Panc1 (cell line): ENCODE measurements at regions not wholly inside any gene's neighbourhood (a gene's known extent, or its start where the extent isn't known, plus 50 kb on each side); places are given as distances from the start of the nearest gene placed in this dataset.

Source experiments
- ATAC-seq: fragments of 200-7000 bp; cut with Tn5 transposase; 2 replicates; pipeline ENCODE4 v1.9.1; 2020; ENCODE audit warnings: mild to moderate bottlenecking, moderate library complexity
- BruUV-seq: library from RNA; stranded (reverse); fragments of 400-500 nt; replicated peaks from 2 replicates; lab custom pipeline; 2021; lab: Mats Ljungman, UMichigan
- CTCF ChIA-PET: fragments of 300-600 bp; sonication (Branson Sonifier 250); formaldehyde crosslinking; loops from one replicate; lab custom pipeline; 2022; ENCODE audit warnings: antibody characterized with exemption; lab: Charles Lee
- POLR2A ChIA-PET: fragments of 300-600 bp; sonication (Branson Sonifier 250); formaldehyde crosslinking; loops from one replicate; lab custom pipeline; 2022; ENCODE audit warnings: antibody characterized with exemption; lab: Charles Lee
- DNase-seq: peaks from one replicate; pipeline ENCODE4 v3.0.0-alpha.2; 2010; ENCODE audit warnings: low read depth, low spot score
- H3K27ac ChIP-seq: 2 replicates; pipeline ENCODE4 v1.5.1; 2011; ENCODE audit warnings: mild to moderate bottlenecking, low read length, inconsistent platforms
- H3K27me3 ChIP-seq: fragments of 200-500 bp; sonication (Bioruptor generic); 2 replicates; pipeline ENCODE4 v1.6.0; 2014; ENCODE audit warnings: low read length, inconsistent platforms; ENCODE audit not compliant: control insufficient read depth, insufficient read depth
- H3K36me3 ChIP-seq: fragments of 200-500 bp; sonication (Bioruptor generic); 2 replicates; pipeline ENCODE4 v1.5.1; 2014; ENCODE audit warnings: inconsistent platforms, mild to moderate bottlenecking, low read length, moderate library complexity; ENCODE audit not compliant: control insufficient read depth, insufficient read depth
- H3K4me1 ChIP-seq: 2 replicates; pipeline ENCODE4 v1.5.1; 2011; ENCODE audit warnings: inconsistent platforms, mild to moderate bottlenecking, low read length, moderate library complexity; ENCODE audit not compliant: control insufficient read depth, insufficient read depth
- H3K4me3 ChIP-seq, 2 experiments: 2 replicates each; pipeline ENCODE4 v1.5.1; 2011 to 2012; ENCODE audit warnings: low read depth in 2 of 2, low read length in 2 of 2, mild to moderate bottlenecking in 2 of 2, inconsistent platforms in 1 of 2, moderate library complexity in 1 of 2
- H3K9me3 ChIP-seq: fragments of 200-500 bp; sonication (Bioruptor generic); 2 replicates; pipeline ENCODE4 v1.5.1; 2014; ENCODE audit warnings: low read depth, mild to moderate bottlenecking, inconsistent platforms, low read length, moderate library complexity; ENCODE audit not compliant: control insufficient read depth, insufficient read depth
- POLR2AphosphoS5 ChIP-seq: IDR thresholded peaks from 2 replicates; pipeline ENCODE4 v1.6.1; 2012; ENCODE audit warnings: mild to moderate bottlenecking, low read depth, low read length, moderate library complexity
- SIN3A ChIP-seq: IDR thresholded peaks from 2 replicates; pipeline ENCODE4 v1.6.1; 2012; ENCODE audit warnings: low read depth, mild to moderate bottlenecking, low read length, moderate library complexity, borderline replicate concordance; ENCODE audit not compliant: insufficient read depth
- TCF7L2 ChIP-seq: IDR thresholded peaks from 2 replicates; pipeline ENCODE4 v1.6.1; 2011; ENCODE audit warnings: mild to moderate bottlenecking, low read depth, low read length, inconsistent platforms
- in situ Hi-C: cut with HindIII; loops from 2 replicates; pipeline ENCODE4 v1.10.0; 2016; ENCODE audit warnings: low sequenced_read_pairs, low pct_unique_long_range_greater_than_20kb
- intact Hi-C: fragments of 100-400 bp; cut with micrococcal nuclease; formaldehyde crosslinking; loops from one replicate; pipeline ENCODE4 v1.10.0; 2022; ENCODE audit not compliant: unreplicated experiment
- TF ChIP-seq, protein P1 (sequence below): fragments of 450-650 bp; IDR thresholded peaks from 2 replicates; pipeline ENCODE4 v1.5.1; 2017; ENCODE audit warnings: mild to moderate bottlenecking
- TF ChIP-seq, protein P2 (sequence below), 2 experiments: IDR thresholded peaks; 2 replicates each; pipeline ENCODE4 v1.6.1; 2011 to 2012; ENCODE audit warnings: low read depth in 2 of 2, control low read depth in 1 of 2, low read length in 1 of 2, mild to moderate bottlenecking in 1 of 2, moderate library complexity in 1 of 2; ENCODE audit not compliant: insufficient read depth in 1 of 2

DNA sequence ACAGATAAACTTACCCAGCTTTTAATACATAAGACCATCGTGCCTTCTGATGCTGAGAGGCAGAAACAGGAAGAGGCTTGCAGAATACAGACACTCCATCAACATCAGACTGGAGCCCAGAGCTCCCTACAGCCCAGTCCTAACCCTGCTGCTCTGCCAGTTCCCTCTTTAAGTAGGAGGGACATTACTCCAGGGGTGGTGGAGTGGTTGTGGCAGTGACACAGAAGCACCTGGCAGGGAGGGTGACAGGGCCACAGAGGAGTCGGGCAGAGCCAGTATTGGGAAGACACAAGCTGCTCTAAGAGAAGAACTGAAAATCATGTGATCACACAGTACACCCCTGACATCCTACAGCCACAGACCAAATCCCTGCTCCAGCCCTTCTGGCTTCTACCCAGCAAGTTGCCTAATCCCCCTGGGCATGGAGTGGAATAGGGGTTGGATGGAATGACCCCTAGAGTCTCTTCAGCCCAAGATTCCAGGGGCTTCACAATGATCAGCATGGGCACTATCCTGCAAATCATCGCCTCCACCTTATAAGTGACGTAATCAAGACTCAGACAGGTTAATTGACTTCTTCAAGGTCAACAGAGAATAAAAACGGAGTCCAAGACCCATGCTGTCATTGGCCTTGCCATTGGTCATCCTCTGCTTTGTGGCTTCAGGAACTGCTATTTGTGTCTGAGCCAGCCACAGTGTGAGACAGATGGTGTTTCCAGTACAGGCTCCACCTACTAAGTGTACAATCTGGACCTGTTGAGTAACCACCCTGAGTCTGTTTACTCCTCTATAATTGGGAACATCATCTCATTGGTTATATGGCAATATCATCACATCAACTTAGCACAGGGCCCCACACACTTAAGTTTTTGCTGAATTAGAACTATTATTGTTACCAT, 61.1 kb upstream of the ZMIZ1 start:
- BruUV-seq: no TSS peak
- Histone ChIP-seq H3K9me3 (no peaks in the 10 kb centered on the region), H3K36me3 (no peaks in the 10 kb centered on the region), H3K27me3 (no peaks in the 10 kb centered on the region), H3K27ac (no peak overlapping the region), H3K4me1 (no peaks in the 10 kb centered on the region), H3K4me3 (no peak overlapping the region)
- in situ Hi-C loops (no loop called here), intact Hi-C loops (no loop called here)
- DNase-seq (no peak), ATAC-seq (no peak)
- ChIA-PET POLR2A (no interaction called here), CTCF (no interaction called here)
- TF ChIP-seq, protein P1, sequence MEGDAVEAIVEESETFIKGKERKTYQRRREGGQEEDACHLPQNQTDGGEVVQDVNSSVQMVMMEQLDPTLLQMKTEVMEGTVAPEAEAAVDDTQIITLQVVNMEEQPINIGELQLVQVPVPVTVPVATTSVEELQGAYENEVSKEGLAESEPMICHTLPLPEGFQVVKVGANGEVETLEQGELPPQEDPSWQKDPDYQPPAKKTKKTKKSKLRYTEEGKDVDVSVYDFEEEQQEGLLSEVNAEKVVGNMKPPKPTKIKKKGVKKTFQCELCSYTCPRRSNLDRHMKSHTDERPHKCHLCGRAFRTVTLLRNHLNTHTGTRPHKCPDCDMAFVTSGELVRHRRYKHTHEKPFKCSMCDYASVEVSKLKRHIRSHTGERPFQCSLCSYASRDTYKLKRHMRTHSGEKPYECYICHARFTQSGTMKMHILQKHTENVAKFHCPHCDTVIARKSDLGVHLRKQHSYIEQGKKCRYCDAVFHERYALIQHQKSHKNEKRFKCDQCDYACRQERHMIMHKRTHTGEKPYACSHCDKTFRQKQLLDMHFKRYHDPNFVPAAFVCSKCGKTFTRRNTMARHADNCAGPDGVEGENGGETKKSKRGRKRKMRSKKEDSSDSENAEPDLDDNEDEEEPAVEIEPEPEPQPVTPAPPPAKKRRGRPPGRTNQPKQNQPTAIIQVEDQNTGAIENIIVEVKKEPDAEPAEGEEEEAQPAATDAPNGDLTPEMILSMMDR: no peak
- no peak for TF ChIP-seq SIN3A

DNA sequence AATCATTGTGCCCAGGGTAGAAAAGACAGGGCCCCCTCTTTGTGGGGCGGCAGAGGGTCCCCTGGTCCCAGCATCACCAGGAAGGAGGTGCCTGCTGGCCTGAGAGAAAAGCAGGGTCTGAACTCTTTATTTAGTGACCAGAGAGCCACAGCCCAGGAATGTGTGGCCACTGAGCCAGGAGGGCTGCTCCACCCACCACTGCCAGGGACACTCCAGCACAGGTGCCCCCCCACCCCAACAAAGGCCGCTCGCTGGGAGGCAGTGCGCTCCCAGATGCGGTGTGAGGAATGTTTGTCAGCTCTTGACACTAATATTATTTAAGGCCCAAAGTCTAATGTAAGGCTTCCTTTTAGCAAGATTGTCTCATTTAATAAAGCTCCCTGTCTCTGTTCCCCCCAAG, 59.6 kb upstream of the ZMIZ1 start:
- in situ Hi-C loops (no loop called here), intact Hi-C loops (no loop called here)
- ChIA-PET CTCF (interaction anchor here (0.5 kb wide), 1 partner anchor 235 kb away, joined by 3 read pairs; no protein-coding TSS in a partner anchor), POLR2A (no interaction called here)
- ATAC-seq (no peak), DNase-seq (no peak)
- no peaks in the 10 kb centered on the region for H3K9me3 ChIP-seq
- BruUV-seq: no TSS peak
- H3K4me3 ChIP-seq: no peak overlapping the region
- H3K27me3 ChIP-seq: no peaks in the 10 kb centered on the region
- H3K36me3 ChIP-seq: no peaks in the 10 kb centered on the region
- H3K27ac ChIP-seq: no peak overlapping the region
- no peaks in the 10 kb centered on the region for H3K4me1 ChIP-seq
- TF ChIP-seq TCF7L2 (no peak), SIN3A (no peak), POLR2AphosphoS5 (no peak)
- TF ChIP-seq, protein P2, sequence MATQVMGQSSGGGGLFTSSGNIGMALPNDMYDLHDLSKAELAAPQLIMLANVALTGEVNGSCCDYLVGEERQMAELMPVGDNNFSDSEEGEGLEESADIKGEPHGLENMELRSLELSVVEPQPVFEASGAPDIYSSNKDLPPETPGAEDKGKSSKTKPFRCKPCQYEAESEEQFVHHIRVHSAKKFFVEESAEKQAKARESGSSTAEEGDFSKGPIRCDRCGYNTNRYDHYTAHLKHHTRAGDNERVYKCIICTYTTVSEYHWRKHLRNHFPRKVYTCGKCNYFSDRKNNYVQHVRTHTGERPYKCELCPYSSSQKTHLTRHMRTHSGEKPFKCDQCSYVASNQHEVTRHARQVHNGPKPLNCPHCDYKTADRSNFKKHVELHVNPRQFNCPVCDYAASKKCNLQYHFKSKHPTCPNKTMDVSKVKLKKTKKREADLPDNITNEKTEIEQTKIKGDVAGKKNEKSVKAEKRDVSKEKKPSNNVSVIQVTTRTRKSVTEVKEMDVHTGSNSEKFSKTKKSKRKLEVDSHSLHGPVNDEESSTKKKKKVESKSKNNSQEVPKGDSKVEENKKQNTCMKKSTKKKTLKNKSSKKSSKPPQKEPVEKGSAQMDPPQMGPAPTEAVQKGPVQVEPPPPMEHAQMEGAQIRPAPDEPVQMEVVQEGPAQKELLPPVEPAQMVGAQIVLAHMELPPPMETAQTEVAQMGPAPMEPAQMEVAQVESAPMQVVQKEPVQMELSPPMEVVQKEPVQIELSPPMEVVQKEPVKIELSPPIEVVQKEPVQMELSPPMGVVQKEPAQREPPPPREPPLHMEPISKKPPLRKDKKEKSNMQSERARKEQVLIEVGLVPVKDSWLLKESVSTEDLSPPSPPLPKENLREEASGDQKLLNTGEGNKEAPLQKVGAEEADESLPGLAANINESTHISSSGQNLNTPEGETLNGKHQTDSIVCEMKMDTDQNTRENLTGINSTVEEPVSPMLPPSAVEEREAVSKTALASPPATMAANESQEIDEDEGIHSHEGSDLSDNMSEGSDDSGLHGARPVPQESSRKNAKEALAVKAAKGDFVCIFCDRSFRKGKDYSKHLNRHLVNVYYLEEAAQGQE (IDR thresholded peaks at IDR 0.05; ENCODE audit: insufficient read depth in 1 of 2, low read depth in 2 of 2, low read length in 1 of 2): no peak
- TF ChIP-seq, protein P1: no peak
